Pons (tissue), 1 donor: ENCODE measurements at regions not wholly inside any gene's neighbourhood (a gene's known extent, or its start where the extent isn't known, plus 50 kb on each side); places are given as distances from the start of the nearest gene placed in this dataset.
"Not testable (repeated sequence)": the region's sequence is repeated elsewhere in the genome, so short reads cannot be mapped to it uniquely, and the experiment has no call there.

ENCODE experiments used
- DNase-seq: peaks from one replicate; pipeline ENCODE4 v3.0.0-alpha.2; 2016; ENCODE audit warnings: low spot score

DNA sequence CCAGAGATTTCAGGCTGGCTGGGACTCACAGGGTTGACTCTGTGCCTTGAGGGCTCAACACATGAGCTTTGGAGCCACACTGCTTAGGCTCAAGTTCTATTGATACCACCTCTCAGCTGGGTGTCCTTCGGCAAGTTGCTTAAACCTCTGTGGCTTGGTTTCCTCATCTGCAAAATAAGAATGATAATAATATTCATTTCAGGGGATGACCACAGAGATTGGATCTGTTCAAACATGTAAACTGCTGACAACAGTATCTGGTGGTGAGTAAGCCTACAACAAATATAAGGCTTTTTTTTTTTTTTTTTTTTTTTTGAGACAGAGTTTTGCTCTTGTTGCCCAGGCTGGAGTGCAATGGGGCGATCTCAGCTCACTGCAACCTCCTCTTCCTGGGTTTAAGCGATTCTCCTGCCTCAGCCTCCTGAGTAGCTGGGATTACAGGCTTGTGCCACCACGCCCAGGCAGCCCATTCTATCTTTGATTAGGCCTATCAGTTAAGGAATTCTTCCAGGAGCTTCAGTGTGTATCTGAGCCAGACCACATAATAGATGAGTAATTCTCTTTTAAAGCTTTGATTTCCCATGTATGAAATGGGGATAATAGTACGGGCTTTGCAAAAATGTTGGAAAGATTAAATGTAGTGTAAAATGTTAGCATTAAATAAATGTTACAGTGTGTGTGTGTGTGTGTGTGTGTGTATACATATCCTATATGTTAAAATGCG, 437.6 kb downstream of the PRDM2 start:
- DNase-seq: no peak

DNA sequence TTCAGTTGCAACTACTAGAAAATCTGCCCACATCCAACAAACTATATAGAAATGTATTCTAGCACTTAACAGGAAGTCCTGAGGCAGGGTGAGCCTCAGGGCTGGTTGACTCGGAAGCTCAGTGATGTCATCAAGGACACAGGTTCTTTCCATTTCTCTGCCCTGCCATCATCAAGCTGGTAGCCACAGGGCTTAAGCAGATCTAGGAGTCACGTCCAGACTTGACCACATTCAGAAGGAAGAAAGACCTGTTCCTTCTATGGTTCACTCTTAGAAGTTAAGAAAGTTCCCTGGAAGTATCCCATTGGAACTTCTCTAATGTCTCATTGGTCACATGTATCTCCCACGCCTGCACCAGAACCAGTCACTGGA, 438.1 kb downstream of the PRDM2 start:
- no peak for DNase-seq

DNA sequence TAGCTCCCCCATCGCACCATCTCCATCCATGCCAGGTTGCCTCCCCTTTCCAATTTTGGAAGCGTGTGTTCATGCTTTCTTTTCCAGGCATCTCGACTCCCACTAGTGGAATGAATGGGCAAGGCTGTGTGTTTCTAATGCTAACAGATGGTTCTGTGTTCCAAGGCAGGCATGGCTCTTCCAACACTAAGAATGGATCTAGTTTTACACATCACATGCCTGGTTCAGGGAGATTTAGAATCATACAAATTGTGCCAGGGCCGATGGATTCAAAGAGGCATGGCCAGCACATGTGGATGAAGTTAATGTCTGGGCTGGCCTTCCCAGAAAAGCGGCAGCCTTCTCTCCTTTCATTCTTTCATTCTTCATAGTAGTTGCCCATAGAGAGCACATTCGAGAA, 438.7 kb downstream of the PRDM2 start:
- DNase-seq: peak; percentile 17

DNA sequence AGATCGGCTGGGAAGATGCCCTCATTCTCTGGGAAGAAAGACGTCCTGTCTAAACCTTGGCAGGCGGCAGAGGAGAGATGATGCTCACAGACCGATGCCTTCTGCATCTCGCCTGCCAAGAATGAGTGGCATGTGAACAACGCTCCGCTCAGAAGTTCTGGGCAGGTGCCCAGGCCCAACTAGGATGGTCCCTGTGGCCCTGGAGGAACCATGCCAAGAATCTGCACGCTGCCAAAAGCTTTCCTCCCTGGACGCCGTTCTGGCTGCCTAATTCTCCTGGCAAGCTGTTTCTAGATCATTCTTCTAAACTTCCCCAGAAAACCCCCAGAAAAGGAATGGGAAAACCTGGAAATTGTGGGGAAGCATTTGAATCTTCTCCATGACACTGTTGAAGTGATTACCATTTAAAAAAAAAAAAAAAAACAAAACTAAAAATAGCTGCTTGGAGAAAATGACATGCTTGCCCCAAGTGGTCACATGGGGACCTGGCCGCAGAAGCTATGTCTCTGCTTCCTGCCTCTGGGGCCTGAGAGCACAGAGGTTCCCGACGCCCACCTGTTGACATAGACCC, 440.9 kb downstream of the PRDM2 start:
- peak; percentile 65 for DNase-seq

DNA sequence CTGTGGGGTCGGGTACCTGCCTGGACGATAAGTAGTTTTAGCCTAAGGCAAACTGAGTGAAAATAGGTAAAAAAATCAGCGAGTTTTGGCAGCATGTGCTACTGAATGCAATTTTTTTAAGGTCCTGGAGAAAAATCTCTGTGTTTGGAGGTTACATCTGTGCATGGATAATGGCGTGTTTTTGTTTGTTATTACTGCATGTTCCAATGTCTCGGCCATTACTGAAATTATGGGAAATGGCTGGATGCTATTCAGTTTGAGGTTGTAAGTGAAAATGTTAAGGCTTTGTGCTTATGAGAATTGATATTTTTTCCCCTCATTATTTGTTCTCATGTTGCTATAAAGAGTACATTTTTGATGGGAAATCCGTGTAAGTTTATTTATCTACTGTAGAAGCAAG, 441.7 kb downstream of the PRDM2 start:
- no peak for DNase-seq

DNA sequence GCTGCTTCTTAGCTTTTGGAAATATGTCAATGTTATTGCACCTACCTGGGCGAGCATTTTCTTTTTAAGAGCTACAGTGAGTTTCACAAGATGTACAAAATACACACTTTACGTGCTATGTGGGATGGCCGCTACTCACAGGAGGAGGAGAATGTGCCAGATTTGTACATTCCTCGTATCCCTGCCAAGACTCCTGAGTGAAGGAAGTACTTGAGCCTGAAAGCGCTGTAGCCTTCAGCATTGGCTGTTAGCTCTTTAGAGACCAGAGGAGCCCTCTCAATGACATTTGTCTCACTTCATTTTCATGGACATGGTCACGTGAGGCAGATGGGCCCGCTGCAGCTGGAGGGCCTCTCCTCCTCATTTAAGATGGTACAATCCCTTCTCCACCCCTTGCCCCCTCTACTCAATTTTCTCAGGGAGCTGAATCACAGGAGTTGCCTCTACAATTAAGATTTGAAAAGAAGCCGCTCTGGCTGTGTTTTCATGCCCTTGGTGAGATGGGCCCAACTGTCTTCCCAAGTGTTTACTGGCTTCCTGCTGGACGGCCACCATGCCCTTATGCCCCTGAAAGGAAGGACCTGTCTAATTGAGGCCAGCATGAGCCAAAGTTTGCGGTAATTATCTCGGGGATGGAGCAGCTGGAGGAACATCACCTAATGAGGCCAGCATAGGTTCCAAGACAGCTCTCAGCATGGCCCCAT, 442.6 kb downstream of the PRDM2 start:
- peak; percentile 11 for DNase-seq

DNA sequence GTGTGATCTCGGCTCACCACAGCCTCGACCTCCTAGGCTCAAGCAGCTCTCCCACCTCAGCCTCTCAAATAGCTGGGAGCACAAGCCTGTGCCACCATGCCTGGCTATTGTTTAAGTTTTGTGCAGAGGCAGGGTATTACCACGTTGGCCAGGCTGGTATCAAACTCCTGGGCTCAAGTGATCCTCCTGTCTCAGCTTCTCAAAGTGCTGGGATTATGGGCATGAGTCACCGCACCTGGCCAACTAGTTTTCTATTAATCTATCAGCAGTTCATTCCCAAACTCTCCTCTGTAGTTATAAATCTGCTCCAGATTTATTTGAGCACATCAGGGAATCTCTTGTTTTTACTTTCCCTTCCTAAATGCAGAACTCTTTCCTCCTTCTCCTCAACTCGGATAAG, 443.8 kb downstream of the PRDM2 start:
- no peak for DNase-seq

DNA sequence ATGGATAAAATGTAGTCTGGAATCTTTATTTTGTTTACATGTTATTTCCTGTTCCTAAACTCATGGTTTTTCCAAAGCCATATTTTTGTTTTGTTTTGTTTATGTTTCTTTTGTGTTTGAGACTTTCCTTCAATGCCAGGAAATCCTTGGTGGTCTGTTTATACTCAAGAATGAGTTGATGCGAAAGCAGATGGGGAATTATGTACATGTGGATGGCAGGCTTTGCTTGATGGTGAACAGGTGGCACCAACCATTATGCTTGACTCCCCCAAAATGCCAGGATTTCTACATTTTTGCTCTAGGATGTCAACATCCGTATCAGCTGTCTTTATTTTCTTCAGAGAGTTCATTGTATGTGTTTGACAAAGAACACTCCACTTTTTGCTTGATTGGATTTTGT, 448.5 kb downstream of the PRDM2 start:
- no peak for DNase-seq

DNA sequence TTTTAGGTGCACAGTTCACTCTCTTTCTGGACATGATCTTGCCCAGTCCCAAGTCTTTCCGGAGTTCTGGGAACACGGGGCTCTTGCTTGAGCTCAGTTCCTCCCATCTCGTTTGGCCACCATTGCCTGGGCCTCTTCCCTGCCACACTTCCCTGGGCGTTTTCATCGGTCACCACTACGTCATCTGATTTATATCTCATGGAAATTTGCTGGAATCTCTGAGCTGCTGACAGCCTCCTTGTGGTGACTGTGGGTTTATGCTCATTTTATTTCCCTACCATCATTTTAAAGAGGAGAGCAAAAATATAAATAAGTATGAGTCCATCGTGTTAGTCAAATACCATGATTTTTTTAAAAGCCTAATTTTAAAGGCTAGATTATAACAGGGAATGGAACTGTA, 449.1 kb upstream of the KAZN start:
- no peak for DNase-seq

DNA sequence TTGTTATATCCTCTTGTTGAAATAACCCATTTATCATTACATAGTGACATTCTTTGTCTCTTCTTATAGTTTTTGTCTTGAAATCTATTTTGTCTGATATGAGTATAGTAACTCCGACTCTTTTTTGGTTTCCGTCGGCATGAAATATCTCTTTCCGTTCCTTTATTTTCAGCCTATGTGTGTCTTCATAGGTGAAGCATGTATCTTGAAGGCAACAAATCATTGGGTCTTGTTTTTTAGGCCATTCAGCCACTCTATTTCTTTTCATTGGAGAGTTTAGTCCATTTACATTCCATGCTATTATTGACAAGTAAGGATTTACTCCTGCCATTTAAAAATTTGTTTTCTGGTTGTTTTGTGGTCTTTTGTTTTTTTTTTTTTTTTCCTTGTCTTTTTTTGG, 441.9 kb upstream of the KAZN start:
- no peak for DNase-seq

DNA sequence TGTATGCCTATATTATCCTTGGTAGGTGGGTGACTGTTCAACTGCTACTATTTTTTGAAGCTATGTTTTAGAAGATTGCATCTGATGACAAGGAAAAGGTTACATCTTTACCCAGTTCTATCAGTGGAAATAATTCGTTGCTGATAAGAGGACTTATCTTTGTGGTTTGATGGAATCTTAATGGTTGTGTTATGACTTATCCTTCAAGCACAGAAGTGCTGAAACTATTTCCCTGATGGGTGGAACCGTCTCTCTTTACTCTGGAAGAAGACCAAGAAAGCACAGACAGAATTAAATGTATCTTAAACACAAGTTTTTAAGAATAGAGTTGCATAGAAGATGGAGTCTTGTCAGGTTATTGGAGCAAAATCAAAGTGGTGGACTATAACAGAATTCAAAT, 437.7 kb upstream of the KAZN start:
- no peak for DNase-seq

DNA sequence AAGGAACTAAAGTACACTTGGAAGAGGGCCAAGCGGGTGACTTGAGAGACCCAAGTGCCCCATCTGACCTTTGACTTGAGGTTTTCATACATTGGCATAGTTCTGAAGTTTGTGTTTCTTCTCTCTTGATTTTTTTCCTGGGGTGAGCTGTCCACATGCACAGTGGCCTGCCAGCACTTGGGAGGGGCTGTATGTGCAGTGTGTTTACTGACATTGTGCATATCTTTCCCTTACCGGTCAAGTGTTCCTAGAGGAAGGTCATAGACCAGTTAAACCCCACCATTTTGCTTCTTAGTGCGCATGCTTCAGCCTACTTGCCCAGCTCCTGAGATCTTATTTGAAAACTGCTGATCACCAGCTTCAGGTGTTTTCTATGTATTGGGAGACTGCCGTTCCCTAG, 435.2 kb upstream of the KAZN start:
- no peak for DNase-seq

DNA sequence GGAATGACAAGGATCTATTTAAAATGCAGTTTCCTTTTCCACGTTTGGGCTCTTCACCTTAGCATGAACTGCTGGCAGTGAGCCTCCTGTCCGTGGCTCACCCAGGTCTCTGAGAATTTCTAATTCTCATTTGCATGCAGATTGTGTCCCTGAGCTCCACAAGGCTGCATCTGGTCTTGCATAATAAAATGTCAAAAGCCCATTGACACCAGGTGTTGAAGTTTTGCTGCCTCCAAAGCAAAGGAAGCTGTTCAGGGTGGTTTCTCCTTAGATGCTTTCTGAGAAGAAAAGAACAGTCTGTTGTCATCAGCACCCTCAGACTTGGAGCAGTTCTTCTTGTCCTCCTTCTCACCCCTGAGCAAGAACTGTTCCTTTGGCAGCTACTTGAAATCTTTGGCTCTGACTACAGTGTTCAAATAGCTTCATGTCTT, 433.1 kb upstream of the KAZN start:
- peak; percentile 18 for DNase-seq

DNA sequence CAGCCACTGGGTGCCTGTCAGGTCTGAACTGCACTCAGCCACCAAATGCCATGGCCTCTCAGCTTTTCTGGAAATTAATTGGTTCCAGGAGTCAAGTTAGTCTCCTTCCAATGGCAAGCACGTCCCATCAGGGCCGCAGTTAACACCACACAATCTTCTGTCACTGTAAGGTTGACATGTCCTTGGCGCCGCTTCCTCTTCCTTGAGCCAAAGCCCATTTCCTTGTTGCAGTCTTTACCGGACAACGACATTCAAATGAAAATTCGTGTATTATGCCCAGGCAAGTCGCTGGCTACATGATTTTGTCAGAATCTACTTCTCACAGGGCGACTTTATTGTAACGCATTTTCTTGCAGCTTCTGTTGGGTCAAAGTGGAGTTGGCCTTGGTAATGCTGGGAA, 430.6 kb upstream of the KAZN start:
- DNase-seq: no peak

DNA sequence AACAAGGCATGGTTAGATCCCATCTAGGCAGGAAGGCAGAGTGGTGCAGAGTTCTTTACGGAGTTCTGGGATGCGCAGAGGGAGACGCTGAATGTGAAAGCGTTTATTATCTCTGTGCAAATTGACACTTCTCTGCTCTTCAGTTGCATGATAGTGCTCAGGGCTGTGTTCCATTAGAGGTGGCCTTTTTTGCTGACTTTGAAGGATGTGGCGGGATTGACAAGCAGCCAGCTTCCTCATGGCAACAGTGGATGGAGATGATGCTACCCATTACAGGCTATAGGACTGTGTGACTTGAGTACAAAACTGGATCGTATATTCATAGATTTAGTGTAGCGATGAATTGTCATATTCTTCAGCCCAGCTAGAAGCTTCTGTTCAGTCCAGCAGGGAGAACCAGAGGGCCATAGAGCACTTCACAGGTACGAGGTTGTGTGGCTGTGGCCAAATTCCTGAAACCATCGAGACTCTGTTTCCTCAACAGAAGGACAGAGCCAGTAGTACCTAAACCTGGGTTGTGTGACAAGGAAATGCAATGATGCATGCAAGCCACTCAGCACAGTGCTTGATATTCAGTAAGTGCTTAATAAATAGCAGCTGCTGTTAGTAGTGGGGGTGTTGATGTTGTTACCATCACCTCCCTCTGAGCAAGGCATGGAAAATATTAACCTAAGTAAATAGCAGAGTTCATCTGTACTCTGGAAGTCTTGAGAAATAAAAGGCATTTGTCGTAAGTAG, 430.0 kb upstream of the KAZN start:
- DNase-seq: no peak

DNA sequence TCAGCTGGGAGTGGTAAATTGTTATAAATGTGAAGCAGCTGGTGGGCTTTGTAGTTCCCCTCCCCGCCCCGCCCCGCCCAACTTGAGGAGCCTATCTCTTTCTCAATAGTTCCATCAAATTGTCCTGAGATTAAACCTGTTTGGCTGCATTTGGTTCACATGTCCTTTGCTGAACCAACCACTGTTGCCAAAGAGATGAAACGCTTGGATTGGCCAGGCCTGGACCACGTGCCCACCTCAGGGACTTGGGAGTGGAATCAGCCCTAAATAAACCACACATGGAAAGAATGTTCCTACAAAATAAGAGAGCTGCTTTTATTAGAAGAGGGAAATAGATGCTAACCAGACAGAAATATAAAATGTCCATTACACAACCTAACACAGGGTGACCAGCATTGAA, 424.9 kb upstream of the KAZN start:
- DNase-seq: no peak

DNA sequence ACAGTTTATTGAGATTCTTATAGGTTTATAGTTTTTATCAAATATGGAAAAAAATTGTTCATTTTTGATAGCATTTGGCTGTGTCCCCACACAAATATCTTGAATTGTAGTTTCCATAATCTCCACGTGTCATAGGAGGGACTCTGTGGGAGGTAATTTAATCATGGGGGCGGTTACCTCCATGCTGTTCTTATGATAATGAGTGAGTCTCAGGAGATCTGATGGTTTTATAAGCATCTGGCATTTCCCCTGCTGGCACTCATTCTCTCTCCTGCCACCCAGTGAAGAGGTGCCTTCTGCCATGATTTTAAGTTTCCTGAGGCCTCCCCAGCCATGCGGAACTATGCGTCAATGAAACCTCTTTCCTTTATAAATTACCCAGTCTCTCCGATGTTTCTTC, 420.6 kb upstream of the KAZN start:
- not testable (repeated sequence) for DNase-seq

DNA sequence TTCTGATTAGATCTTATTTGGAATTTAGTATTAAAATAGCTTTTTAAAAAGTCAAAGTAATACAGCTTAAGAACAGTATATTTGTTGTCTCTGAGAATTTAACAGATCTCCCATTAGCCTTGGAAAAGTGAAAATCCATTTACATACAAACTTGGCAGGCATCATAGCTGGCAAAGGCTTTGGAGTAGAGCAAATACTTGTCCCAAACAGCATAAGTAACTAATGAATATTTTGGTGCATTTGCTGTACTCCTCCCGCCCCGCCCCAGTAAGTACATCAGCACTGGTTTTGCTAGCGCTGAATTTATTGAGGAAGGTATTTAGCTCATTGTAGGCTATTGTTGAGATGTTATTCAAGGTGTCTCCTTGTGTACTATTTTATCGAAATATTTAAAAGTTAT, 417.7 kb upstream of the KAZN start:
- peak; percentile 16 for DNase-seq

DNA sequence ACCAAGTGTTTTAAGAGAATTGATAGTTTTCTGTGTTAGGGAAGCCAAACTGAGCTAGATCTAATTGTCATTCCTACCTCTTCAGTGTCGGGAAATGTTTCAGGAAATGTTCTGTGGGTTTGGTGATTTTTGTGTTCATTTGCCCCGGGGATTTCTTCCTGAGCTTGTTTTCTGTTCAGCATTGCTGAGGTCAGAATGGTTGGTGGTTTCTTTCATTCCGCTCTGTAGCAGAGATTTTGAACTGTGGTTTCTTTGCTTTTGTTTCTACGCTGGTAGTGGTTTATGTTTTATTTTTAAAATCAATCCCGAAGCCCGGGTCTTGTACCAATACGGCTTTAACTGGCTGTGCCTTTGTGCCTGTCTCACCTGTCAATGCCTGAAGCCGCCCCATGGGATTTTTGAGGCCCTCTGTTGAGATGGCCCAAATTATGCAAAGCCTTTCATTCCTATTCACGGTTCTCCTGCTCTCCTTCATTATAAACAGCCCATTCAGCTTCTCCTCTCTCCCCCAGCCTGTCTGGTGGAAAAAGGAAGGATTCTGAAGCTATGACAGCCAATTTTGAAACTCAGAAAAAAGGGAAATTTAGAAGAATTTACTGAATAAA, 417.2 kb upstream of the KAZN start:
- DNase-seq: peak; percentile 15

DNA sequence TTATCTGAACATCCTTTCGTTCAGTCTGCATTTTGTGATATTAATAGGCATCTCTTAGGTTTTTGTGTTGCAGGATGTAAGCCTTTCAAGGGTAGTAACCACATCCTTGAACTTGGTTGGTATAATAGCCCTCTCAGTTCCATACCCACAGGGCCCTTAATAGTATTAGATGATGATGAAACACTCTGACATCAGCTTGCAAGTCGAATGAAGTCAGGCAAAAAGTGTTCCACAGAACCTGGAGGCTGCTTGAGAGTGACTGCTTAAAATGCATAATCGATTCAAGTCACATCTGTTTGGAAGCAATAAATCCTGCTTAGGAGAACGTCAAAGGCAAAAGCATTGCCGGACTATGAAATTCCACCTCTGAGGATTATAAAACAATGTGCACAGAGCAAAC, 415.6 kb upstream of the KAZN start:
- no peak for DNase-seq

DNA sequence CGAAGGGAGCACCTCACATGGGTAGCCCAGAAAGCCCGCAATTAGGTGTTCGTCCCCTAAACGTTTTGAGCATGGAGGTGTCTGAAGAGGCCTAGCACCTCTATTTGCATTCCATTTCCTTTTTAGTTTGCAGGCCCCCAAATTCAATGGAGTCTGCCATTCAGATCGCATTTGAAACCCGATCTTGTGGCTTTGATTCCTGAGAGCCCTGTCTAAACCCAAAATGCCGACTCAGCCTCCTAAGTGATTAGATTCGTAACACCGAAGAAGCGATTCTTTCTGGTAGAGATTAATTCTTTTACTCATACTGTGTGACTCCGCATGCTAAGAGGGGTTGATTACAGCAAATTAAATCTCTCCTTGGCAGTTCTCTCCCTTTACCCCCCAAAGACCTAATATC, 415.2 kb upstream of the KAZN start:
- no peak for DNase-seq

DNA sequence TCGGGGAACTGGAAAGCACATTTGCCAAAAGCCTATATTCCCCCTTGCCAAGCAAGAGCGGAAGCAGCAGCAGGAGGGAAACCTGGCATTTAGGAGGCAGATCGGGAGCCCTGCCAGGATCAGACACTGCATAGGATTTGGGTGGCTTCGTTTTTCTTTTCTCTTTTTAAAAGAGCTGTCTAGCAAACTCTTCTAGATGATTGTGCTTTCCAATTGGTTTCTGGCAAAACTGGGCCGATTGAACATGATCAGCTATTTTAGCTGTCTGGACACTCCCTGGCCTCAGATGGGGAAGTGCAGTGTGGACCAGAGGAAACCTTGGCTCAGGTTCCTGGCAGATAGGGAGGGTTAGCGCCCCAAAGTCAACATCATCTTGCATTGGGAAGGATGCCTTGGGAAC, 414.0 kb upstream of the KAZN start:
- DNase-seq: no peak

DNA sequence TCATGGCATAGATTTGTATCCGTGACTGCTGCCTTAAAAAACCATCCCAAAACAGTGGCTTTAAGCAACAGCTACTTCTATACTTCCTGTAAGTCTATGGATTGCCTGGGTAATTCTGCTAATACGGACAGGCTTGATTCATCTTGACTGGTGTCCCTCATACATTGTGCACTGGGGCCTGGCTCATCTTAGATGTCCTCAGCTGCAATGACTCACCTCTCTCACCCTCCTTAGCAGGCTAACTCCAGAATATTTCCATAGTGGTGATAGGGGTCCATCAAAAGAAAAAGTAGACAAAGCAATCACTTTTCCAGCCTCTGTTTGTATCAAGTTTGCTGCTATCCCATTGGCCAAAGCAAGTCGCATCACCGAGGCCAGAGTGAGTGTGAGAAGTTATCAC, 409.1 kb upstream of the KAZN start:
- DNase-seq: no peak
